Omental fat pad (tissue), 3 donors: ENCODE measurements at regions not wholly inside any gene's neighbourhood (a gene's known extent, or its start where the extent isn't known, plus 50 kb on each side); places are given as distances from the start of the nearest gene placed in this dataset.
A peak's percentile ranks its signal among the peaks of the same experiment; 100 is the strongest.

Source experiments
- ATAC-seq: fragments of 150-250 bp; one replicate; pipeline ENCODE4 v1.9.1; 2016; ENCODE audit warnings: mild to moderate bottlenecking, moderate library complexity; ENCODE audit not compliant: low FRiP score
- DNase-seq: peaks from one replicate; pipeline ENCODE4 v3.0.0-alpha.2; 2019; ENCODE audit warnings: low spot score
- CTCF ChIP-seq, 3 donors: fragments of 450-650 bp; IDR thresholded peaks; one replicate each; pipeline ENCODE4 v1.5.1; 2016 to 2017; ENCODE audit warnings: antibody characterized with exemption in 3 of 3, mild to moderate bottlenecking in 3 of 3, moderate library complexity in 2 of 3

- DNase-seq, result no peak
- TF ChIP-seq CTCF (IDR thresholded peaks at IDR 0.05), result no peak
- no peak for ATAC-seq
Observed at GRCh38 chr15:81491414-81492096, 117.5 kb upstream of the TMC3 start.

GRCh38 chr15:81485806-81486205, 111.8 kb upstream of the TMC3 start:
- ATAC-seq (peak; percentile 23), DNase-seq (no peak)
- TF ChIP-seq CTCF (IDR thresholded peaks at IDR 0.05), result no peak

GRCh38 chr15:81484086-81484955, 110.3 kb upstream of the TMC3 start:
- DNase-seq, result no peak
- ATAC-seq, result no peak
- no peak for TF ChIP-seq CTCF (IDR thresholded peaks at IDR 0.05)

GRCh38 chr15:81483496-81483895, 109.5 kb upstream of the TMC3 start:
- TF ChIP-seq CTCF (IDR thresholded peaks at IDR 0.05), result no peak
- no peak for ATAC-seq
- no peak for DNase-seq

- ATAC-seq (no peak), DNase-seq (no peak)
- TF ChIP-seq CTCF (IDR thresholded peaks at IDR 0.05), result no peak
Observed at GRCh38 chr15:81481346-81481745, 107.3 kb upstream of the TMC3 start.

GRCh38 chr15:81480645-81481053, 106.6 kb upstream of the TMC3 start:
- peak in 2 of 3 donors; percentile 58 to 93 for TF ChIP-seq CTCF (IDR thresholded peaks at IDR 0.05)
- no peak for DNase-seq
- no peak for ATAC-seq
